ENCODE measurements at regions not wholly inside any gene's neighbourhood (a gene's known extent, or its start where the extent isn't known, plus 50 kb on each side); places are given as distances from the start of the nearest gene placed in this dataset.

DNA sequence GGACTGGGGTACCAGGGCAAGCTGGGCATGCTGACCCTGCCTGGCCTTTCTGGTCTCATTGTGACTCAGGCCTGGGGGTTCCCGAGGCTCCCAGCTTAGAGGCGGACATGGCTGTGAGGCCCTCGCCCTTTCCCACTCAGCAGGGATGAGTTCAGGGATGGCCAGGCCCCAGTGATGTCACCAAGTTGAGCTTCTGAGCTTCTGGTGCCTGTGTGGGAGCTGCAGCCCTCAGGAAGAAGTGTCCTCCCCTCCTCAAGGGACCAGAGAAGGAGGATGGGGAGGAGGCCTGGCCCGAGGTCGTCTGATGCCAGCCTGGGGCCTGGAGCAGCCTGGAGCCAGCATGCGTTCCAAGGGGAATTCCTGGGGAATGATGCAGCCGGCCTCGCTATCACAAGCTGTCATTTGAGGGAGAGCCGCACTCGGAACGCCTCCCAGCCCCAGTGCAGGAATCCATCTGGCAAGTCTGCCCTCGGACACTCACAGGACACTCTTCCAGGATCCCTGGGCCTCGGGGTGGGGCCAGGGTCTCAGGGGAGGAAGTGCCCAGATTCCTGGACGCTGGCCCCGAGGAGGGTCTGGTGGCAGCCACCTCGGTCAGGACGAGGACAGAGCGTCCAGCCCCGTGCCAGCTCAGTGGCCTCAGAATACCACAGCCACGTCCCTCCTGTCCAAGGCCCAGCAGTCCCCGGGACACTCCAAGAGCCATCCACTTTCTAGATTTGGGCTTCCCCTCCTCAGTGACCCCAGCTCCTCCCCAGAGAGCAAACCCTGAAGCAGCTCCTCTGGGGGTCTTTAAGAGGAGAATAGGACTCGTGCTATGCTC, 61.2 kb upstream of the GPC1 start:
- TF ChIP-seq, protein P1, sequence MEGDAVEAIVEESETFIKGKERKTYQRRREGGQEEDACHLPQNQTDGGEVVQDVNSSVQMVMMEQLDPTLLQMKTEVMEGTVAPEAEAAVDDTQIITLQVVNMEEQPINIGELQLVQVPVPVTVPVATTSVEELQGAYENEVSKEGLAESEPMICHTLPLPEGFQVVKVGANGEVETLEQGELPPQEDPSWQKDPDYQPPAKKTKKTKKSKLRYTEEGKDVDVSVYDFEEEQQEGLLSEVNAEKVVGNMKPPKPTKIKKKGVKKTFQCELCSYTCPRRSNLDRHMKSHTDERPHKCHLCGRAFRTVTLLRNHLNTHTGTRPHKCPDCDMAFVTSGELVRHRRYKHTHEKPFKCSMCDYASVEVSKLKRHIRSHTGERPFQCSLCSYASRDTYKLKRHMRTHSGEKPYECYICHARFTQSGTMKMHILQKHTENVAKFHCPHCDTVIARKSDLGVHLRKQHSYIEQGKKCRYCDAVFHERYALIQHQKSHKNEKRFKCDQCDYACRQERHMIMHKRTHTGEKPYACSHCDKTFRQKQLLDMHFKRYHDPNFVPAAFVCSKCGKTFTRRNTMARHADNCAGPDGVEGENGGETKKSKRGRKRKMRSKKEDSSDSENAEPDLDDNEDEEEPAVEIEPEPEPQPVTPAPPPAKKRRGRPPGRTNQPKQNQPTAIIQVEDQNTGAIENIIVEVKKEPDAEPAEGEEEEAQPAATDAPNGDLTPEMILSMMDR (IDR thresholded peaks at IDR 0.05): no peak
- TF ChIP-seq POLR2AphosphoS5 (IDR thresholded peaks at IDR 0.05) (peak; percentile 34 to 52 (median 35)), POLR2A (IDR thresholded peaks at IDR 0.05) (no peak), EP300 (IDR thresholded peaks at IDR 0.05; ENCODE audit: low read depth) (no peak)
